ENCODE measurements at regions not wholly inside any gene's neighbourhood (a gene's known extent, or its start where the extent isn't known, plus 50 kb on each side); places are given as distances from the start of the nearest gene placed in this dataset.

- Histone ChIP-seq H3K9me1 (ENCODE audit: control insufficient read depth, insufficient read depth, low read length) (no peaks in the 10 kb centered on the region), H3K27me3 (ENCODE audit: control insufficient read depth in 2 of 2, insufficient read depth in 2 of 2, low read length in 2 of 2) (no peaks in the 10 kb centered on the region), H3K9ac (ENCODE audit: insufficient read depth in 1 of 2, low read depth in 2 of 2, low read length in 2 of 2) (no peak overlapping the region), H3K36me3 (ENCODE audit: control insufficient read depth, insufficient read depth, low read length) (no peaks in the 10 kb centered on the region), H3K4me1 (replicated peaks in 1 of 2; ENCODE audit: control insufficient read depth in 2 of 2, insufficient read depth in 2 of 2, low read length in 2 of 2) (no peaks in the 10 kb centered on the region), H3K9me3 (replicated peaks; ENCODE audit: control insufficient read depth, insufficient read depth, low read depth, low read length) (no peaks in the 10 kb centered on the region; the same call in 1 of the 2 replicates), H3K4me3 (no peak overlapping the region), H2AFZ (ENCODE audit: low read depth, low read length) (no peak overlapping the region), H3K27ac (ENCODE audit: extremely low read depth, low read depth, low read length) (no peak overlapping the region), H3K79me2 (ENCODE audit: control insufficient read depth, insufficient read depth, low read length) (no peaks in the 10 kb centered on the region), H4K20me1 (replicated peaks; ENCODE audit: control insufficient read depth, insufficient read depth, low read length) (no peaks in the 10 kb centered on the region), H3K4me2 (ENCODE audit: insufficient read depth, low read length) (no peak overlapping the region)
- in situ Hi-C loops (cut with MboI) (no loop called here), intact Hi-C loops (cut with micrococcal nuclease) (no loop called here)
- DNase-seq (ENCODE audit: extremely low read depth in 1 of 4, low spot score in 3 of 4) (no peak), FAIRE-seq (no peak), ATAC-seq (no peak)
- ChIA-PET POLR2A (no interaction called here), CTCF (ENCODE audit: low intra/inter-chr PET ratio) (no interaction called here)
- TF ChIP-seq TRIM25 (IDR thresholded peaks at IDR 0.05; ENCODE audit: borderline replicate concordance): no peak
- no peak for TF ChIP-seq SIRT6 (IDR thresholded peaks at IDR 0.05; ENCODE audit: low read depth, low read length)
- no peak for TF ChIP-seq ZC3H4 (CRISPR knock-in tag; IDR thresholded peaks at IDR 0.05; ENCODE audit: borderline replicate concordance)
- no peak for TF ChIP-seq GATAD2A (IDR thresholded peaks at IDR 0.05)
- TF ChIP-seq NFXL1 (CRISPR knock-in tag; IDR thresholded peaks at IDR 0.05): no peak
- TF ChIP-seq SETDB1 (IDR thresholded peaks at IDR 0.05; ENCODE audit: low read length): no peak
- TF ChIP-seq ZNF12 (CRISPR knock-in tag; IDR thresholded peaks at IDR 0.05): no peak
- TF ChIP-seq ZNF398 (CRISPR knock-in tag; IDR thresholded peaks at IDR 0.05): no peak
- no peak for TF ChIP-seq E2F6 (IDR thresholded peaks at IDR 0.05; ENCODE audit: borderline replicate concordance in 1 of 2, extremely low read depth in 1 of 2, insufficient read depth in 1 of 2, insufficient read length in 1 of 2, low read depth in 1 of 2, low read length in 1 of 2, poor library complexity in 1 of 2, severe bottlenecking in 1 of 2)
- TF ChIP-seq ETS1 (conservative IDR thresholded peaks at IDR 0.05; ENCODE audit: control insufficient read depth, low read depth, low read length): no peak
- no peak for TF ChIP-seq MXI1 (IDR thresholded peaks at IDR 0.05; ENCODE audit: low read depth, low read length)
- TF ChIP-seq ARNT (IDR thresholded peaks at IDR 0.05): no peak
- no peak for TF ChIP-seq U2AF1 (optimal IDR thresholded peaks at IDR 0.05; ENCODE audit: low read depth, low read length)
- no peak for TF ChIP-seq ZNF436 (CRISPR knock-in tag; IDR thresholded peaks at IDR 0.05)
- no peak for TF ChIP-seq TGIF2 (CRISPR knock-in tag; IDR thresholded peaks at IDR 0.05)
- TF ChIP-seq ZNF324 (CRISPR knock-in tag; IDR thresholded peaks at IDR 0.05): no peak
- WGBS (ENCODE audit: insufficient coverage, low coverage, missing lambda C conversion rate): 0% methylated on average over 2 of the region's 2 CpGs
- no TSS peak for BruUV-seq (replicated peaks)
Observed at GRCh38 chr4:141562649-141563048, 73.7 kb upstream of the IL15 start.
